ENCODE measurements at regions not wholly inside any gene's neighbourhood (a gene's known extent, or its start where the extent isn't known, plus 50 kb on each side); places are given as distances from the start of the nearest gene placed in this dataset.

GRCh38 chr1:168476588-168477385, 67.0 kb downstream of the XCL2 start (continued):
- no peak for TF ChIP-seq MZF1 (CRISPR knock-in tag; IDR thresholded peaks at IDR 0.05; ENCODE audit: borderline replicate concordance)
- TF ChIP-seq GATAD1 (CRISPR knock-in tag; IDR thresholded peaks at IDR 0.05) = peak; percentile 14; the same call in 1 of the 2 replicates
- no peak for TF ChIP-seq THRA (CRISPR knock-in tag; IDR thresholded peaks at IDR 0.05; ENCODE audit: borderline replicate concordance)
- TF ChIP-seq NRL (CRISPR knock-in tag; IDR thresholded peaks at IDR 0.05; ENCODE audit: borderline replicate concordance) = no peak
- peak; percentile 72 for TF ChIP-seq MED1 (CRISPR knock-in tag; IDR thresholded peaks at IDR 0.05)
- TF ChIP-seq ZNF740 (CRISPR knock-in tag; IDR thresholded peaks at IDR 0.05) = no peak
- no peak for TF ChIP-seq NR2F2 (IDR thresholded peaks at IDR 0.05; ENCODE audit: borderline replicate concordance, low read depth)
- peak; percentile 62; the same call in 1 of the 2 replicates for TF ChIP-seq ZNF605 (CRISPR knock-in tag; IDR thresholded peaks at IDR 0.05)
- no peak for TF ChIP-seq CTCF (CRISPR knock-in tag; IDR thresholded peaks at IDR 0.05)
- TF ChIP-seq ISL2 (CRISPR knock-in tag; IDR thresholded peaks at IDR 0.05) = peak; percentile 86
- TF ChIP-seq SP1 (IDR thresholded peaks at IDR 0.05) = no peak
- TF ChIP-seq SP1 (CRISPR knock-in tag; IDR thresholded peaks at IDR 0.05) = no peak
- peak; percentile 77; the same call in 1 of the 2 replicates for TF ChIP-seq ZBTB38 (CRISPR knock-in tag; IDR thresholded peaks at IDR 0.05)
- no peak for TF ChIP-seq RARG (CRISPR knock-in tag; IDR thresholded peaks at IDR 0.05; ENCODE audit: low read depth)
- TF ChIP-seq ETV5 (CRISPR knock-in tag; IDR thresholded peaks at IDR 0.05; ENCODE audit: borderline replicate concordance) = peak; percentile 93
- no peak for TF ChIP-seq RNF219 (CRISPR knock-in tag; IDR thresholded peaks at IDR 0.05)
- peak; percentile 58; the same call in 1 of the 2 replicates for TF ChIP-seq PHF21A (CRISPR knock-in tag; IDR thresholded peaks at IDR 0.05)
- TF ChIP-seq U2AF2 (IDR thresholded peaks at IDR 0.05; ENCODE audit: low read depth, low read length) = no peak
- TF ChIP-seq NR1H2 (CRISPR knock-in tag; IDR thresholded peaks at IDR 0.05; ENCODE audit: borderline replicate concordance, low read depth) = no peak
- 0 out of 2 replicates have a peak, but pooled peaks have one; percentile 29 for TF ChIP-seq ZBTB37 (CRISPR knock-in tag; IDR thresholded peaks at IDR 0.05)
- TF ChIP-seq ERF (CRISPR knock-in tag; IDR thresholded peaks at IDR 0.05) = peak; percentile 51; the same call in 1 of the 2 replicates
- TF ChIP-seq FOXA1 (IDR thresholded peaks at IDR 0.05) = no peak
- TF ChIP-seq FOXA1 (CRISPR knock-in tag; IDR thresholded peaks at IDR 0.05) = peak; percentile 75
